Loucy (cell line): ENCODE measurements at regions not wholly inside any gene's neighbourhood (a gene's known extent, or its start where the extent isn't known, plus 50 kb on each side); places are given as distances from the start of the nearest gene placed in this dataset.
"Not testable (repeated sequence)": the region's sequence is repeated elsewhere in the genome, so short reads cannot be mapped to it uniquely, and the experiment has no call there.

Source experiments
- H2AFZ ChIP-seq: fragments of 200-600 bp; sonication (generic); 2 replicates; pipeline ENCODE4 v1.6.0; 2016; ENCODE audit warnings: antibody characterized with exemption, mild to moderate bottlenecking, low read length, moderate library complexity
- H3F3A ChIP-seq: fragments of 200-600 bp; 2 replicates; pipeline ENCODE4 v1.6.0; 2016; ENCODE audit warnings: antibody characterized with exemption, low read depth, mild to moderate bottlenecking
- H3K27me3 ChIP-seq: fragments of 200-600 bp; sonication (generic); 2 replicates; pipeline ENCODE4 v1.6.1; 2014; ENCODE audit warnings: low read length, mild to moderate bottlenecking; ENCODE audit not compliant: insufficient read depth, poor library complexity, severe bottlenecking
- H3K36me3 ChIP-seq: fragments of 200-600 bp; sonication (generic); 2 replicates; pipeline ENCODE4 v1.6.1; 2016; ENCODE audit warnings: low read length; ENCODE audit not compliant: insufficient read depth
- H3K4me1 ChIP-seq: fragments of 200-600 bp; sonication (generic); 2 replicates; pipeline ENCODE4 v1.5.1; 2014; ENCODE audit warnings: low read length, mild to moderate bottlenecking; ENCODE audit not compliant: insufficient read depth, poor library complexity, severe bottlenecking
- H3K4me2 ChIP-seq: fragments of 200-600 bp; sonication (generic); 2 replicates; pipeline ENCODE4 v1.6.0; 2014; ENCODE audit warnings: antibody characterized with exemption, low read length, low read depth, mild to moderate bottlenecking; ENCODE audit not compliant: poor library complexity, severe bottlenecking
- H3K4me3 ChIP-seq: fragments of 200-600 bp; sonication (generic); 2 replicates; pipeline ENCODE4 v1.5.1; 2014; ENCODE audit warnings: low read length, mild to moderate bottlenecking, mixed read lengths; ENCODE audit not compliant: poor library complexity, severe bottlenecking
- H3K79me2 ChIP-seq: fragments of 200-600 bp; sonication (generic); 2 replicates; pipeline ENCODE4 v1.6.1; 2014; ENCODE audit warnings: low read length; ENCODE audit not compliant: insufficient read depth
- H3K9ac ChIP-seq: fragments of 200-600 bp; sonication (generic); 2 replicates; pipeline ENCODE4 v1.6.0; 2014; ENCODE audit warnings: mild to moderate bottlenecking, low read depth, low read length, moderate library complexity; ENCODE audit not compliant: poor library complexity, severe bottlenecking
- H3K9me2 ChIP-seq: fragments of 200-600 bp; sonication (generic); replicated peaks from 2 replicates; pipeline ENCODE4 v1.6.1; 2016; ENCODE audit warnings: low read depth, low read length, mixed read lengths
- H3K9me3 ChIP-seq: fragments of 200-600 bp; sonication (generic); 2 replicates; pipeline ENCODE4 v1.6.1; 2014; ENCODE audit warnings: mild to moderate bottlenecking, antibody characterized with exemption, low read length, low read depth; ENCODE audit not compliant: insufficient read depth
- H4K20me1 ChIP-seq: fragments of 200-600 bp; sonication (generic); 2 replicates; pipeline ENCODE4 v1.6.0; 2014; ENCODE audit warnings: antibody characterized with exemption, low read length, mild to moderate bottlenecking; ENCODE audit not compliant: insufficient read depth, poor library complexity, severe bottlenecking
- CTCF ChIP-seq: fragments of 200-600 bp; sonication (generic); conservative IDR thresholded peaks from 2 replicates; pipeline ENCODE4 v1.5.1; 2014; ENCODE audit warnings: mild to moderate bottlenecking, antibody characterized with exemption, low read length
- EZH2phosphoT487 ChIP-seq: fragments of 200-600 bp; IDR thresholded peaks from 2 replicates; pipeline ENCODE4 v1.6.1; 2018; ENCODE audit warnings: antibody characterized with exemption, mild to moderate bottlenecking, moderate library complexity, borderline replicate concordance

- Histone ChIP-seq H4K20me1 (no peaks in the 10 kb centered on the region), H3K9me3 (no peaks in the 10 kb centered on the region; the same call in 1 of the 2 replicates), H3K4me2 (no peak overlapping the region), H3K27me3 (no peaks in the 10 kb centered on the region), H2AFZ (no peak overlapping the region), H3F3A (no peaks in the 10 kb centered on the region), H3K4me3 (no peak overlapping the region), H3K4me1 (no peaks in the 10 kb centered on the region), H3K9me2 (no peaks in the 10 kb centered on the region), H3K36me3 (no peaks in the 10 kb centered on the region), H3K79me2 (no peaks in the 10 kb centered on the region), H3K9ac (no peak overlapping the region)
- TF ChIP-seq EZH2phosphoT487 (no peak), CTCF (no peak)
These were observed 1655.8 kb downstream of the REEP3 start for GRCh38 chr10:65176994-65177393.

- H3K9ac ChIP-seq, result no peak overlapping the region
- H3K9me3 ChIP-seq, result no peaks in the 10 kb centered on the region; the same call in 1 of the 2 replicates
- no peak for TF ChIP-seq EZH2phosphoT487
- no peak for TF ChIP-seq CTCF
- no peaks in the 10 kb centered on the region for H3K79me2 ChIP-seq
- H3K4me2 ChIP-seq, result no peak overlapping the region
- H4K20me1 ChIP-seq, result no peaks in the 10 kb centered on the region
- no peaks in the 10 kb centered on the region for H3K4me1 ChIP-seq
- H3K9me2 ChIP-seq, result no peaks in the 10 kb centered on the region
- no peak overlapping the region for H2AFZ ChIP-seq
- no peaks in the 10 kb centered on the region for H3K36me3 ChIP-seq
- no peaks in the 10 kb centered on the region for H3K27me3 ChIP-seq
- no peaks in the 10 kb centered on the region for H3F3A ChIP-seq
- no peak overlapping the region for H3K4me3 ChIP-seq
These were observed 1662.0 kb downstream of the REEP3 start for GRCh38 chr10:65183236-65183635.

GRCh38 chr10:65186668-65187067 lies 1665.5 kb downstream of the REEP3 start:
- not testable (repeated sequence) for H3K9me3 ChIP-seq, H3K9me2 ChIP-seq, H3K9ac ChIP-seq, H4K20me1 ChIP-seq, H3K4me2 ChIP-seq, H2AFZ ChIP-seq, H3K4me1 ChIP-seq, H3F3A ChIP-seq, H3K36me3 ChIP-seq, H3K4me3 ChIP-seq, H3K79me2 ChIP-seq, H3K27me3 ChIP-seq

- Histone ChIP-seq H3K27me3 (no peaks in the 10 kb centered on the region), H3K4me2 (no peak overlapping the region), H3K4me1 (no peaks in the 10 kb centered on the region), H3F3A (no peaks in the 10 kb centered on the region), H3K9me2 (no peaks in the 10 kb centered on the region), H3K36me3 (no peaks in the 10 kb centered on the region), H3K4me3 (no peak overlapping the region), H3K9me3 (no peaks in the 10 kb centered on the region), H2AFZ (no peak overlapping the region), H3K79me2 (no peaks in the 10 kb centered on the region), H3K9ac (no peak overlapping the region), H4K20me1 (no peaks in the 10 kb centered on the region)
- TF ChIP-seq EZH2phosphoT487 (no peak), CTCF (no peak)
These were observed 1672.9 kb downstream of the REEP3 start for GRCh38 chr10:65194126-65194525.
